ENCODE measurements at regions not wholly inside any gene's neighbourhood (a gene's known extent, or its start where the extent isn't known, plus 50 kb on each side); places are given as distances from the start of the nearest gene placed in this dataset.

GRCh38 chr13:40464337-40465014 lies 202.0 kb downstream of the FOXO1 start:
- TF ChIP-seq CTCF (optimal IDR thresholded peaks at IDR 0.05 in 1 of 3, IDR thresholded peaks at IDR 0.05 in 1 of 3, conservative IDR thresholded peaks at IDR 0.05 in 1 of 3; ENCODE audit: extremely low read depth in 1 of 3, insufficient read depth in 2 of 3, low read length in 3 of 3) (no peak), EZH2 (IDR thresholded peaks at IDR 0.05; ENCODE audit: low read length) (no peak)

All from keratinocyte (primary cell).